ENCODE measurements at regions not wholly inside any gene's neighbourhood (a gene's known extent, or its start where the extent isn't known, plus 50 kb on each side); places are given as distances from the start of the nearest gene placed in this dataset.

DNA sequence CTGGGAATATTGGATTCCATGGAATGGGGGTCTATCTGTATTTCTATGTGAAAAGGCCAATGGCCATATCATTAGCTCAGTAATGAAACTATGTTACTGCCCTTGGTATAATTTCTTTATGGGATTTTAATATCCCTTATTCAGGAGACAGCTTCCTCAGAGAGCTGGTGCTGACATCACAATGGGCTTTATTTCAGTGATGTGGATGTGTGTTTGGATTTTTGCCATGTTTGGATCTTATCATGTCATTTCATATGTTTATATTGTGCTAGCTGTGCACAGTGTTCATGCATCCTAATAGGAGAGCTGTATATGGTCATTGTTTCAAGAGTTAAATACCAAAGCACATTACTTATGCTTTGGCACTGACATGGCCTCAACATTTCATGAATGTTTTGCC is 806.1 kb upstream of the MAP3K7 start (continued):
- TF ChIP-seq, protein P1, sequence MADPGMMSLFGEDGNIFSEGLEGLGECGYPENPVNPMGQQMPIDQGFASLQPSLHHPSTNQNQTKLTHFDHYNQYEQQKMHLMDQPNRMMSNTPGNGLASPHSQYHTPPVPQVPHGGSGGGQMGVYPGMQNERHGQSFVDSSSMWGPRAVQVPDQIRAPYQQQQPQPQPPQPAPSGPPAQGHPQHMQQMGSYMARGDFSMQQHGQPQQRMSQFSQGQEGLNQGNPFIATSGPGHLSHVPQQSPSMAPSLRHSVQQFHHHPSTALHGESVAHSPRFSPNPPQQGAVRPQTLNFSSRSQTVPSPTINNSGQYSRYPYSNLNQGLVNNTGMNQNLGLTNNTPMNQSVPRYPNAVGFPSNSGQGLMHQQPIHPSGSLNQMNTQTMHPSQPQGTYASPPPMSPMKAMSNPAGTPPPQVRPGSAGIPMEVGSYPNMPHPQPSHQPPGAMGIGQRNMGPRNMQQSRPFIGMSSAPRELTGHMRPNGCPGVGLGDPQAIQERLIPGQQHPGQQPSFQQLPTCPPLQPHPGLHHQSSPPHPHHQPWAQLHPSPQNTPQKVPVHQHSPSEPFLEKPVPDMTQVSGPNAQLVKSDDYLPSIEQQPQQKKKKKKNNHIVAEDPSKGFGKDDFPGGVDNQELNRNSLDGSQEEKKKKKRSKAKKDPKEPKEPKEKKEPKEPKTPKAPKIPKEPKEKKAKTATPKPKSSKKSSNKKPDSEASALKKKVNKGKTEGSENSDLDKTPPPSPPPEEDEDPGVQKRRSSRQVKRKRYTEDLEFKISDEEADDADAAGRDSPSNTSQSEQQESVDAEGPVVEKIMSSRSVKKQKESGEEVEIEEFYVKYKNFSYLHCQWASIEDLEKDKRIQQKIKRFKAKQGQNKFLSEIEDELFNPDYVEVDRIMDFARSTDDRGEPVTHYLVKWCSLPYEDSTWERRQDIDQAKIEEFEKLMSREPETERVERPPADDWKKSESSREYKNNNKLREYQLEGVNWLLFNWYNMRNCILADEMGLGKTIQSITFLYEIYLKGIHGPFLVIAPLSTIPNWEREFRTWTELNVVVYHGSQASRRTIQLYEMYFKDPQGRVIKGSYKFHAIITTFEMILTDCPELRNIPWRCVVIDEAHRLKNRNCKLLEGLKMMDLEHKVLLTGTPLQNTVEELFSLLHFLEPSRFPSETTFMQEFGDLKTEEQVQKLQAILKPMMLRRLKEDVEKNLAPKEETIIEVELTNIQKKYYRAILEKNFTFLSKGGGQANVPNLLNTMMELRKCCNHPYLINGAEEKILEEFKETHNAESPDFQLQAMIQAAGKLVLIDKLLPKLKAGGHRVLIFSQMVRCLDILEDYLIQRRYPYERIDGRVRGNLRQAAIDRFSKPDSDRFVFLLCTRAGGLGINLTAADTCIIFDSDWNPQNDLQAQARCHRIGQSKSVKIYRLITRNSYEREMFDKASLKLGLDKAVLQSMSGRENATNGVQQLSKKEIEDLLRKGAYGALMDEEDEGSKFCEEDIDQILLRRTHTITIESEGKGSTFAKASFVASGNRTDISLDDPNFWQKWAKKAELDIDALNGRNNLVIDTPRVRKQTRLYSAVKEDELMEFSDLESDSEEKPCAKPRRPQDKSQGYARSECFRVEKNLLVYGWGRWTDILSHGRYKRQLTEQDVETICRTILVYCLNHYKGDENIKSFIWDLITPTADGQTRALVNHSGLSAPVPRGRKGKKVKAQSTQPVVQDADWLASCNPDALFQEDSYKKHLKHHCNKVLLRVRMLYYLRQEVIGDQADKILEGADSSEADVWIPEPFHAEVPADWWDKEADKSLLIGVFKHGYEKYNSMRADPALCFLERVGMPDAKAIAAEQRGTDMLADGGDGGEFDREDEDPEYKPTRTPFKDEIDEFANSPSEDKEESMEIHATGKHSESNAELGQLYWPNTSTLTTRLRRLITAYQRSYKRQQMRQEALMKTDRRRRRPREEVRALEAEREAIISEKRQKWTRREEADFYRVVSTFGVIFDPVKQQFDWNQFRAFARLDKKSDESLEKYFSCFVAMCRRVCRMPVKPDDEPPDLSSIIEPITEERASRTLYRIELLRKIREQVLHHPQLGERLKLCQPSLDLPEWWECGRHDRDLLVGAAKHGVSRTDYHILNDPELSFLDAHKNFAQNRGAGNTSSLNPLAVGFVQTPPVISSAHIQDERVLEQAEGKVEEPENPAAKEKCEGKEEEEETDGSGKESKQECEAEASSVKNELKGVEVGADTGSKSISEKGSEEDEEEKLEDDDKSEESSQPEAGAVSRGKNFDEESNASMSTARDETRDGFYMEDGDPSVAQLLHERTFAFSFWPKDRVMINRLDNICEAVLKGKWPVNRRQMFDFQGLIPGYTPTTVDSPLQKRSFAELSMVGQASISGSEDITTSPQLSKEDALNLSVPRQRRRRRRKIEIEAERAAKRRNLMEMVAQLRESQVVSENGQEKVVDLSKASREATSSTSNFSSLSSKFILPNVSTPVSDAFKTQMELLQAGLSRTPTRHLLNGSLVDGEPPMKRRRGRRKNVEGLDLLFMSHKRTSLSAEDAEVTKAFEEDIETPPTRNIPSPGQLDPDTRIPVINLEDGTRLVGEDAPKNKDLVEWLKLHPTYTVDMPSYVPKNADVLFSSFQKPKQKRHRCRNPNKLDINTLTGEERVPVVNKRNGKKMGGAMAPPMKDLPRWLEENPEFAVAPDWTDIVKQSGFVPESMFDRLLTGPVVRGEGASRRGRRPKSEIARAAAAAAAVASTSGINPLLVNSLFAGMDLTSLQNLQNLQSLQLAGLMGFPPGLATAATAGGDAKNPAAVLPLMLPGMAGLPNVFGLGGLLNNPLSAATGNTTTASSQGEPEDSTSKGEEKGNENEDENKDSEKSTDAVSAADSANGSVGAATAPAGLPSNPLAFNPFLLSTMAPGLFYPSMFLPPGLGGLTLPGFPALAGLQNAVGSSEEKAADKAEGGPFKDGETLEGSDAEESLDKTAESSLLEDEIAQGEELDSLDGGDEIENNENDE (IDR thresholded peaks at IDR 0.05; ENCODE audit: insufficient replicate concordance, low read length), result no peak
- TF ChIP-seq RXRA (IDR thresholded peaks at IDR 0.05; ENCODE audit: insufficient read depth, low read depth, low read length) (no peak), TEAD4 (IDR thresholded peaks at IDR 0.05; ENCODE audit: low read depth, low read length) (no peak), EZH2 (IDR thresholded peaks at IDR 0.05; ENCODE audit: low read depth, low read length, severe bottlenecking) (no peak)
- TF ChIP-seq, protein P2, sequence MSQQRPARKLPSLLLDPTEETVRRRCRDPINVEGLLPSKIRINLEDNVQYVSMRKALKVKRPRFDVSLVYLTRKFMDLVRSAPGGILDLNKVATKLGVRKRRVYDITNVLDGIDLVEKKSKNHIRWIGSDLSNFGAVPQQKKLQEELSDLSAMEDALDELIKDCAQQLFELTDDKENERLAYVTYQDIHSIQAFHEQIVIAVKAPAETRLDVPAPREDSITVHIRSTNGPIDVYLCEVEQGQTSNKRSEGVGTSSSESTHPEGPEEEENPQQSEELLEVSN (IDR thresholded peaks at IDR 0.05), result no peak

All from H1 (cell line).